Ascending aorta (tissue), 2 donors: ENCODE measurements at regions not wholly inside any gene's neighbourhood (a gene's known extent, or its start where the extent isn't known, plus 50 kb on each side); places are given as distances from the start of the nearest gene placed in this dataset.
"Not testable (repeated sequence)": the region's sequence is repeated elsewhere in the genome, so short reads cannot be mapped to it uniquely, and the experiment has no call there.

ENCODE experiments used
- DNase-seq, 2 donors: peaks; one replicate each; pipeline ENCODE4 v3.0.0-alpha.2; 2019; ENCODE audit warnings: low spot score in 2 of 2
- H3K27ac ChIP-seq, 2 donors: fragments of 200-600 bp; sonication (generic); one replicate each; pipeline ENCODE4 v1.5.1; 2016 to 2017; ENCODE audit warnings: mild to moderate bottlenecking in 1 of 2
- H3K27me3 ChIP-seq: fragments of 200-600 bp; sonication (generic); one replicate; pipeline ENCODE4 v1.5.1; 2017
- H3K36me3 ChIP-seq, 2 donors: fragments of 200-600 bp; sonication (generic); one replicate each; pipeline ENCODE4 v1.5.1; 2016
- H3K4me1 ChIP-seq, 2 donors: fragments of 200-600 bp; sonication (generic); one replicate each; pipeline ENCODE4 v1.5.1; 2016 to 2017; ENCODE audit warnings: mild to moderate bottlenecking in 1 of 2
- H3K4me3 ChIP-seq, 2 donors: fragments of 200-600 bp; sonication (generic); one replicate each; pipeline ENCODE4 v1.5.1; 2016 to 2017; ENCODE audit warnings: mild to moderate bottlenecking in 1 of 2
- H3K9me3 ChIP-seq, 2 donors: fragments of 200-600 bp; sonication (generic); one replicate each; pipeline ENCODE4 v1.5.1; 2016
- intact Hi-C: fragments of 100-400 bp; cut with DNase I; formaldehyde crosslinking; loops from one replicate; pipeline ENCODE4 v1.15.1; 2023
- TF ChIP-seq, protein P1 (sequence below), 3 experiments: fragments of 200-600 bp in 2 of 3; fragments of 450-650 bp in 1 of 3; sonication (generic) in 2 of 3; IDR thresholded peaks; one replicate each; pipeline ENCODE4 v1.5.1; 2016 to 2019; ENCODE audit warnings: antibody characterized with exemption in 3 of 3, mild to moderate bottlenecking in 1 of 3, moderate library complexity in 1 of 3

DNA sequence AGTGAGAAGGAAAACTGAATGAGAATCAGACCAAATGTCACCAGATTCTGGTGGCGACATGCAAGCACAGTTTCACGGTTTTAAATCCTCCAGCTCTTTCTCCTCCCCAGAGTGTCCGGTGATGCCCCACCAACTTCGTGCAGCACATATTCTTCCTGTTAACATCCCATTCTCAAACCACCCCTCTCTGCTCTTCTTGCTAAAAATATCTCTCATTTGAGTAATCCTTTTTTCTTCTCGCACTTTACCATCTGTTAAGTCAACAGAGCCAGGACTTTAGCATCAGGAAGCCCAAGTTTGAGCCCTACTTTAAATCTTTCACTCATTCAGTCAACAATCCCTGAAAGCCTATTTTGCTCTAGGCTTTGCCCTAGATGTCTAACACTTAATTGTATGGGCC, 68.2 kb upstream of the VGLL4 start:
- TF ChIP-seq, protein P1, sequence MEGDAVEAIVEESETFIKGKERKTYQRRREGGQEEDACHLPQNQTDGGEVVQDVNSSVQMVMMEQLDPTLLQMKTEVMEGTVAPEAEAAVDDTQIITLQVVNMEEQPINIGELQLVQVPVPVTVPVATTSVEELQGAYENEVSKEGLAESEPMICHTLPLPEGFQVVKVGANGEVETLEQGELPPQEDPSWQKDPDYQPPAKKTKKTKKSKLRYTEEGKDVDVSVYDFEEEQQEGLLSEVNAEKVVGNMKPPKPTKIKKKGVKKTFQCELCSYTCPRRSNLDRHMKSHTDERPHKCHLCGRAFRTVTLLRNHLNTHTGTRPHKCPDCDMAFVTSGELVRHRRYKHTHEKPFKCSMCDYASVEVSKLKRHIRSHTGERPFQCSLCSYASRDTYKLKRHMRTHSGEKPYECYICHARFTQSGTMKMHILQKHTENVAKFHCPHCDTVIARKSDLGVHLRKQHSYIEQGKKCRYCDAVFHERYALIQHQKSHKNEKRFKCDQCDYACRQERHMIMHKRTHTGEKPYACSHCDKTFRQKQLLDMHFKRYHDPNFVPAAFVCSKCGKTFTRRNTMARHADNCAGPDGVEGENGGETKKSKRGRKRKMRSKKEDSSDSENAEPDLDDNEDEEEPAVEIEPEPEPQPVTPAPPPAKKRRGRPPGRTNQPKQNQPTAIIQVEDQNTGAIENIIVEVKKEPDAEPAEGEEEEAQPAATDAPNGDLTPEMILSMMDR (IDR thresholded peaks at IDR 0.05) = no peak
- peak in 1 of 2 donors; percentile 2 for DNase-seq
- intact Hi-C loops = no loop called here
- Histone ChIP-seq H3K4me3 (no peak overlapping the region), H3K27me3 (no peaks in the 10 kb centered on the region), H3K4me1 (peaks cover 4 to 15% of the 10 kb centered on the region in 2 donors), H3K27ac (peak overlapping the region in 1 of 2 donors; percentile 16), H3K9me3 (no peaks in the 10 kb centered on the region), H3K36me3 (peaks cover 0 to 5% of the 10 kb centered on the region in 2 donors)

DNA sequence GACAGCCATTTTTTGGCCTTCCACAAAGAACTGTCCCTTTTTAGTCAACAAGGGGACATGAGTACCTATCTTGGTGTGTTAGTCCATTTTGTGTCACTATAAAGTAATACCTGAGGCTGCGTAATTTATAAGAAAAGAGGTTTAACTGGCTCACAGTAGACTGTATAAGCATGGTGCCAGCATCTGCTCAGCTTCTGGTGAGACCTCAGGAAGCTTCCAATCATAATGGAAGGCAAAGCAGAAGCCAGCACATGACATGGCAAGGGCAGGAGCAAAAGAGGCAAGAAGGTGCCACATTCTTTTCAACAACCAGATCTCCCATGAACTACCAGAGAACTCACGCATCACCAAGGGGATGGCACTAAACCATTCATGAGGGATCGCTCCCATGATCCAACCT, 66.1 kb upstream of the VGLL4 start:
- H3K27me3 ChIP-seq = no peaks in the 10 kb centered on the region
- peaks cover 0 to 5% of the 10 kb centered on the region in 2 donors for H3K36me3 ChIP-seq
- H3K4me1 ChIP-seq = peaks cover 4 to 9% of the 10 kb centered on the region in 2 donors
- no peak overlapping the region for H3K27ac ChIP-seq
- TF ChIP-seq, protein P1 (IDR thresholded peaks at IDR 0.05) = no peak
- H3K4me3 ChIP-seq = no peak overlapping the region
- intact Hi-C loops = no loop called here
- no peaks in the 10 kb centered on the region for H3K9me3 ChIP-seq
- DNase-seq = no peak

GRCh38 chr3:11707084-11707483, 63.4 kb upstream of the VGLL4 start:
- intact Hi-C loops, H3K4me3 ChIP-seq, H3K27me3 ChIP-seq, H3K4me1 ChIP-seq, H3K27ac ChIP-seq, H3K9me3 ChIP-seq, DNase-seq: not testable (repeated sequence)
- peaks cover 0 to 10% of the 10 kb centered on the region in 2 donors for H3K36me3 ChIP-seq

- DNase-seq = no peak
- no peaks in the 10 kb centered on the region for H3K27me3 ChIP-seq
- intact Hi-C loops = no loop called here
Measured at GRCh38 chr3:11706604-11707003, 62.9 kb upstream of the VGLL4 start.

GRCh38 chr3:11705049-11705448, 61.3 kb upstream of the VGLL4 start:
- Histone ChIP-seq H3K9me3 (no peaks in the 10 kb centered on the region), H3K27ac (no peak overlapping the region), H3K4me3 (no peak overlapping the region), H3K36me3 (peaks cover 0 to 25% of the 10 kb centered on the region in 2 donors), H3K4me1 (no peaks in the 10 kb centered on the region), H3K27me3 (no peaks in the 10 kb centered on the region)
- no peak for DNase-seq
- intact Hi-C loops = no loop called here
- TF ChIP-seq, protein P1 (IDR thresholded peaks at IDR 0.05) = no peak

More at GRCh38 chr3:11706604-11707003, 62.9 kb upstream of the VGLL4 start:
- TF ChIP-seq, protein P1 (IDR thresholded peaks at IDR 0.05) = no peak
- H3K36me3 ChIP-seq = peaks cover 0 to 13% of the 10 kb centered on the region in 2 donors
- H3K27ac ChIP-seq = no peak overlapping the region
- H3K4me1 ChIP-seq = no peaks in the 10 kb centered on the region
- H3K9me3 ChIP-seq = no peaks in the 10 kb centered on the region
- H3K4me3 ChIP-seq = no peak overlapping the region

DNA sequence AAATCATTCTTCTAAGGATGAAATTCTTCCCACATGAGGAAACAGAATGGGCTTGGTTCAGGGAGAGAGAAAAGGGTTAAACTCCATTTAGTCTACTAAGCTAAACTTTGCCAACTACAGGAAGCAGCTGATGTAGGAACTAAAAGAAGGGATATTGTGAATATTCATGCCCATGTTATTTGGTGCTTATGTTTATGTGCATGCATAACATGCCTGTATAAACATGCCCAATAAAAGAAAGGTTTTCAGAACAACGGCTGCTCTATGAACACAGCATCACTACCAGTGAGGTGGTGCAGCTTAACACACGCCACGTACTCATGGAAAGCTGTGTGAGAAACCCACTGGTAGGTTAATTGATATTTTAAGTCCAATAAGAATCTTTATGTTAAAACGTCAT, 59.4 kb upstream of the VGLL4 start:
- H3K27ac ChIP-seq = no peak overlapping the region

More for the DNA sequence above, 59.4 kb upstream of the VGLL4 start:
- TF ChIP-seq, protein P1 (IDR thresholded peaks at IDR 0.05) = no peak
- Histone ChIP-seq H3K4me3 (no peak overlapping the region), H3K4me1 (peaks cover 0 to 7% of the 10 kb centered on the region in 2 donors), H3K27me3 (no peaks in the 10 kb centered on the region), H3K9me3 (no peaks in the 10 kb centered on the region), H3K36me3 (peaks cover 0 to 23% of the 10 kb centered on the region in 2 donors)
- no peak for DNase-seq
- intact Hi-C loops = no loop called here
